GM19099 (cell line): ENCODE measurements at regions not wholly inside any gene's neighbourhood (a gene's known extent, or its start where the extent isn't known, plus 50 kb on each side); places are given as distances from the start of the nearest gene placed in this dataset.

Source experiments
- POLR2A ChIP-seq: IDR thresholded peaks from 3 replicates; pipeline ENCODE4 v1.6.1; 2011; ENCODE audit warnings: low read depth; ENCODE audit not compliant: insufficient read length; ENCODE audit errors: extremely low read depth

GRCh38 chr15:26395624-26396023 is 377.2 kb downstream of the GABRB3 start:
- TF ChIP-seq POLR2A = no peak

DNA sequence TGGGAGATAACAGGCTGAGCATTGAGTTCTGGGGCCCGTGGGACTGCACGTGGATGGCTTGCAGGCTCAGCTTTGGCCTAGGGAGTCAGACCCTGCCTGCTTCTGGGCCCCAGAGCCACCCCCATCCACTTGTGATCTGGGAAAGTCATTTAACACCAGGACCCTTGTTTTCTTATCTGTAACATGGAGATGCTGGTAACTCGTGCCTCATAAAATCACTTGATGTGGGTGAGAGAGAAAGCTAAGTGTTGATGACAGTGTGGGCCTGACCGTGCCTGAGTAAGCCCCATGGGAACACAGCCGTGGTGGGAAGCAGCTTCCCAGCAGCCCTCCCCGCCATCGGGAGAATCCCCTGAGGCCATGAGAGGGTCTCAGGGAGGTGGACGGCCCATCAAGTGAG is 378.1 kb downstream of the GABRB3 start:
- TF ChIP-seq POLR2A = no peak

DNA sequence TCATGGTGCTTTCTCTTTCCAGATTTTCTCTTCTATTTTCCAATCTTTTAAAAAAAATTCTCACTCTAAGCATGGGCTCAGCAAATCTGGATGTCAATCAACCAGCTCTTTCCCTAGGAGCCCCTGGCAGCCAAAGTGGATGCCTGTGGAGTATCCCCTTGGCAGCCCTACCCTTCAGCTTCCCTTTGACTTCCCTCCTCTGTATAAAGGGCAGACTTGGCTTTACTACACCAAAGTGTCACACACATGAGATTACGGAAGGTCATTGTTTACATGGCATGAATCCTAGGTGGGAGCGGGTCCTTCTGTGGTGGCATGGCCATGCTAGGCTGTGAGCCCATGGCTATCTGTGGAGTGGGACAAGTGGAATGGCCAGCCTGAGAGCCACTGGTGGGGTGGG is 379.9 kb downstream of the GABRB3 start:
- TF ChIP-seq POLR2A = no peak

- TF ChIP-seq POLR2A = no peak
These were observed 381.2 kb downstream of the GABRB3 start for GRCh38 chr15:26391567-26392194.

DNA sequence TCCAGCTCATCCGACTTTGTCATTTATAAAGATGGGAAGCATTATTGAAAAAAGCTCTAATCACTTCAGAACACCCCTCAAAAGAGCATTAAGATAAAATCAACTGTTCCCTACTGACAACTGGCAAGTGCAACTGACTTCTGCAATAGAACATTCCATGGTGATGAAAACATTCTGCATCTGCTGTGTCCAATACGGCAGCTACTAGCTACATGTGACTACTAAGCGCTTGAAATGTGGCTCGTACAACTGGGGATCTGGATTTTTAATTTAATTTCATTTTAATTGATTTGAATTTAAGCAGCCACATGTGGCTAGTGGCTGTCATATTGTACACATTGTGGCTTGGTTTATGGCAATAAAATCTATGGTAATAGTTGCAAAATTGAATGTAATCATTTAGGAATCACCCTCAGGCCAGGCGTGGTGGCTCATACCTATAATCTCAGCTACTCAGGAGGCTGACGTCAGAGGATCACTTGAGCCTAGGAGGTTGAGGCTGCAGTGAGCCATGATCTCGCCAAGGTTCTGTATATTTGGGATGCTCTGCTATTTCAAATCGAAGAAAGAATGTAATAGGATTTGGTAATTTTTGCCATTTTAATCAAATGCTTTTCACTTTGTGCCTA is 390.3 kb downstream of the GABRB3 start:
- no peak for TF ChIP-seq POLR2A

DNA sequence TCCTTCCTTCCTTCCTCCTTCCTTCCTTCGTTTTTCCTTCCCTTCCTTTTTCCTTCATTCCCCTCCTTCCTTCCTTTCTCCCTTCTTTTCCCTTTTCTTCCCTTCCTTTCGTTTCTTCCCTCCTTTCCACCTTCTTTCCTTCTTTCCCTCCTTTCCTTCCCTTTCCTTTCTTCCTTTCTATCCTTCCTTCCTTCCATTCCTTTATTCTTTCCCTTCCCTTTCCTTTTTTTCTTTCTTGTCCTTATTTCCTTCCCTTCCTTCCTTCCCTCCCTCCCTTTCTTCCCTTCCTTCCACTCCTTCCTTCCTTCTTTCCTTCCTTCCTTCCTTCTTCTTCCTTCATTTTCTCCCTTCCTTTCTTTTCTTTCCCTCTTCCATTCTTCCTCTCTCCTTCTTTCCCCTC is 394.6 kb downstream of the GABRB3 start:
- no peak for TF ChIP-seq POLR2A

GRCh38 chr15:26376243-26376642 is 396.6 kb downstream of the GABRB3 start:
- no peak for TF ChIP-seq POLR2A

GRCh38 chr15:26374806-26375205 is 398.1 kb downstream of the GABRB3 start:
- TF ChIP-seq POLR2A = no peak

DNA sequence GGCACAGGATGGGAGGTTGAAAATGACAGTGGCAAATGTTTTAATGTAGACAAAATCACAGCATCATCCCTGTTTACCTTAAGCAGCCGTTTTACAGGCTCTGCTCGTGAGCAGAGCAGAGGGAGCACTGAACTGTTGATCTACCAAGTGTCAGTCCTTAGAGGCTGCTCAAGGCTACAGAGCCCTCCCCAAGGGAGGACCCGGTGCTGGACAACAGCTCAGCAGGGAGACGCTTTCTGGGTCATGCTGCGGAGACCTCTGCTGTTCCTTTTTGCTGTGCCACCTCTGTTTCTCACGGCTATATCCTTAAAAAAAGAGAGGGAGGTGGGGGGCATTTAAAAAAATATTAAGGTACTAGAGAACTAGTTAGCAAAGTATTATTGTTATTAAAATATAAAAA is 400.2 kb downstream of the GABRB3 start:
- TF ChIP-seq POLR2A = no peak

- TF ChIP-seq POLR2A = no peak
These were observed 407.8 kb downstream of the GABRB3 start for GRCh38 chr15:26365077-26365476.

DNA sequence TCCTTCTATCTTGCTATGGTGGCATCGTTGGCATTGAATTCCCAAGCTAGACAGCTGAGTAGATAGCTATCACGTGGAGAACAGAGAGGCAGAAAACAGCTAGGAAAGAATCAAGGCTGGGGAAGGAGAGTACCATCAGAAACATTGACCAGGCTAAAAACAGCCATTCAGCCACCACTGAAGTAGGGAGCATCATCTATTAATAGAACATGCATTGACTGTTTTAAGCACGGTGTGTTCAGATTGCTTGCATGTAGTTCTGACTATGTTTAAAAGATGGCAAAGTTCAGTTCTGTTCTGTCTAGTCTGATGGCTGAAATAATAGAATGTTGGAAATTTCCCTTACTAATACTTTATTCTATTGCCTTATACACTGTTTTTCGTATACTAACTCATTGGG is 413.0 kb downstream of the GABRB3 start:
- no peak for TF ChIP-seq POLR2A

DNA sequence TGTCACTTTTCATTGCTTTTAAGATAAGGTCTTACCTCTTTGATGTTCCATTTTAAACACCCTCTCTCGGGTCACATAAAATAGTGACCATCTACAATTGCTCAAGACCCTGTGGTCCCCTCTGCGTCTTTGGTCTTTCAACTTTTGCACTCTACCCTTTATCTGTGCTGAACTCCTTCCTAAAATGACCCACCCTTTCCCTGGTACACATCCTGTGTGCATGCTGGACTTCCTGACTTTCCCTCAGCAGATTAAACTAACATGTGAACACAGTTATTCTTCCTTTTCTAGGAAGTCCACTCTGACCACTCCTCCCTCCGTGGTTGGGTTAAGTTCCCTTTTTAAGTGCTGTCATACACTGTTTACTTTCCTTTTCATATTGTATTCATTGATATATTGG is 414.2 kb downstream of the GABRB3 start:
- TF ChIP-seq POLR2A = no peak

DNA sequence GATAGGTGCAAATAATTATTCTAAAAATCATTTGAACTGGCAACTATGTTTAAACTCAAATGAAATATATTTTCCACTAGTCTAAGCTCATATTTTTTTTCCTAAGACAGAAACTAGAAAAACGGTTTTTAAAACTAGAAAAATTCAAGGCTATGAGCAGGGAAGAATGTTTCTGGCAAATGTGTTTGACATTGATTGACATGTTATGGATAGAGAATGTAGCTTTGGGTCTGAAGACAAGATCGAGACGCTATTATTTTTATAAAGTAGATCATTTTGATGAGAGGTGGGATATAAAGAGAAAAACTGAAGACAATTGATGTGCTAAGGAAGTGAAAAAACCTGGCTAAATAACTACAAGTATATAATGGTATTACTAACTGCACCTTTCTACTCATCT is 415.2 kb downstream of the GABRB3 start:
- no peak for TF ChIP-seq POLR2A

- no peak for TF ChIP-seq POLR2A
These were observed 417.3 kb downstream of the GABRB3 start for GRCh38 chr15:26355472-26356074.

DNA sequence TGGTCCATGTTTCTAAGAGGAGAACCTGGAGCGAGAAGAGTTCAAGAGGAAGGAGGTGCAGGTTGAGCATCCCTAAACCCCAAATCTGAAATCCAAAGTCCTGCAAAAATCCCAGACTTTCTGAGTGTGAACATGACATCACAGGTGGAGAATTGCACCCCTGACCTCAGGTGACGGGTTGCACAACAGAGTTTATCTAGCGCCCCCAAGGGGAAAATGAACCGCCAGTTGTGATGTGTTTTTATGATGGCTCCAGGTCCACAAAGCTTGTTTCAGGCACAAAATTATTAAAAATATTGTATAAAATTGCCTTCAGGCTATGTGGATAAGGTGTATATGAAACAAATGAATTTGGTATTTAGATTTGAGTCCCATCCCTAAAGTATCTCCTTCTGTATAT is 420.0 kb downstream of the GABRB3 start:
- no peak for TF ChIP-seq POLR2A

DNA sequence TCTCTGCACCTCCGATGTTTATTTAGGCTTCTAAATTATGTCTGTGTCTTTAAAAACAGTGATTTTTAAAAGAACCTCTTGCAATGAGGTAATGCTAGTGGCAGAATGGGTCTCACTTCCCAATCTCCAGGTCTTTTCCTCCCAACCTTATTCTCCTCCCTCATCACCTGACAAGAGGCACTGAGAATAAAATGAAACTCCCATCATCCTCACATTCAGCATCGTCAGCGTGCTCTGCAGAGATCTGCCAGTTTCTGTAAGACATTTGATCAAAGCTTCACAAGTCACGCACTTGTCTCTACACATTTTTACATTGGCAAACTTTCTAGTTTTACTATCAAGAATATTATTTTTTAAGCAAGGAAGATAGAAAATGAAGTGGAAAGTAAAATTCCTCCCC is 420.5 kb downstream of the GABRB3 start:
- TF ChIP-seq POLR2A = no peak

DNA sequence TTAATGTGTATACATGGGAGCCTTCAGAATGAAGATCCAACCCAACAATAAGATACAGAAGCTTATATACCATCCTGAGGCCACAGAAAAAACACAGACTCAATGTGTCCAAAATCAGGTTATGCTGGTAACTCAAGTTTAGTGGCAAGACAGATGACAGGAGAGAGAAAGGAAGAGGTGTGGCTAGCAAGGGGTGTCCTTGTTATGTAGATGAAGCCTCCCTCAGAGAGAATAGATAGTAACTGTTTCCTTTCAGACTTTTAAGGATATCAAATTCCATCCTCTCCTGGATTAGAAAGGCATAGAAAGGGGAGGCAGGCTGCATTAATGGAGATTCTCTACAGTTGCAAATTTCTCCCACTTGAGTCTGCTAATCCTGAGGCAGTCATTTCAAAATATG is 447.4 kb downstream of the GABRB3 start:
- TF ChIP-seq POLR2A = no peak

DNA sequence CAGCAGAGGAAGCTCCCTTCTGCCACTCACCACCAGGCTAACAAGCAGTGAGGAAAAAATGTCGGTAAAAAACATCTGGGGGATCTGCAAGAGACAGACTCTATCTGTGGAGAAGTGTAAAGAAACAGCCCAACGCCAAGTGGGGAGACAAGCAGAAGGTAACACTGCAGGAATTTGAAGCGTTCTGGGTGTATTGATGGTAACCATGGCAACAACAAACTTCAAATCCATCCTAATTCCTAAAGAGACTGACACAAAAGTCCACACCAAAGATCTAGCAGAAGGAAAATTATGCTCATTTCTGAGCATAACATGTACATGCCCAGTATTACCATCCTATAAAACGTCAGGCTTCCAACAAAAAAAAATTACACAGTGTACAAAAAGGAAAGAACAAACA is 449.3 kb downstream of the GABRB3 start:
- no peak for TF ChIP-seq POLR2A

- TF ChIP-seq POLR2A = no peak
These were observed 454.2 kb downstream of the GABRB3 start for GRCh38 chr15:26318689-26319088.
